ENCODE measurements at regions not wholly inside any gene's neighbourhood (a gene's known extent, or its start where the extent isn't known, plus 50 kb on each side); places are given as distances from the start of the nearest gene placed in this dataset.

GRCh38 chr1:214882616-214883015 is 199.9 kb upstream of the KCNK2 start:
- in situ Hi-C loops (cut with HindIII; ENCODE audit: extremely low pct_ligation_motif_present, low pct_unique_long_range_greater_than_20kb): no loop called here
- Histone ChIP-seq H3K79me2 (ENCODE audit: insufficient read depth, low read length) (no peaks in the 10 kb centered on the region), H3K9me3 (ENCODE audit: low read length) (no peaks in the 10 kb centered on the region), H3K36me3 (replicated peaks in 1 of 2; ENCODE audit: control insufficient read depth in 1 of 2, insufficient read depth in 2 of 2, low read length in 2 of 2) (no peaks in the 10 kb centered on the region), H3K4me3 (replicated peaks in 1 of 3; ENCODE audit: insufficient read depth in 1 of 3, low read depth in 2 of 3, low read length in 3 of 3) (no peak overlapping the region), H3K27ac (ENCODE audit: extremely low read length, insufficient read depth, low read length) (no peak overlapping the region), H3K9ac (ENCODE audit: insufficient read depth, low read depth, low read length) (no peak overlapping the region), H4K20me1 (ENCODE audit: insufficient read depth, low read length) (no peaks in the 10 kb centered on the region), H2AFZ (ENCODE audit: low read length) (no peak overlapping the region), H3K27me3 (ENCODE audit: control insufficient read depth in 1 of 2, insufficient read depth in 2 of 2, low read length in 2 of 2) (no peaks in the 10 kb centered on the region), H3K4me1 (ENCODE audit: insufficient read depth, low read length) (no peaks in the 10 kb centered on the region), H3K4me2 (ENCODE audit: low read depth, low read length) (no peak overlapping the region)
- POLR2A ChIA-PET: no interaction called here
- intact Hi-C loops (cut with micrococcal nuclease; ENCODE audit: unreplicated experiment): no loop called here
- 25% methylated on average over 3 of the region's 3 CpGs for WGBS (ENCODE audit: low lambda C conversion rate)
- no peak for TF ChIP-seq ZNF687 (CRISPR knock-in tag; IDR thresholded peaks at IDR 0.05)
- TF ChIP-seq ZNF549 (CRISPR knock-in tag; IDR thresholded peaks at IDR 0.05): no peak
- TF ChIP-seq KDM4B (CRISPR knock-in tag; IDR thresholded peaks at IDR 0.05): no peak
- no peak for TF ChIP-seq NR2C2 (CRISPR knock-in tag; IDR thresholded peaks at IDR 0.05; ENCODE audit: borderline replicate concordance)
- BruUV-seq (replicated peaks): no TSS peak
- ATAC-seq: no peak
- no peak for FAIRE-seq
- no peak for DNase-seq (ENCODE audit: low spot score)
- CTCF ChIA-PET (ENCODE audit: low intra/inter-chr PET ratio, low total read pairs): no interaction called here

GRCh38 chr1:214895011-214895600 is 187.4 kb upstream of the KCNK2 start:
- H3K4me2 ChIP-seq (ENCODE audit: low read depth, low read length): no peak overlapping the region
- WGBS (ENCODE audit: low lambda C conversion rate): 2% methylated on average over 5 of the region's 5 CpGs
- DNase-seq (ENCODE audit: low spot score): no peak
- FAIRE-seq: no peak
- in situ Hi-C loops (cut with HindIII; ENCODE audit: extremely low pct_ligation_motif_present, low pct_unique_long_range_greater_than_20kb): no loop called here
- H3K4me1 ChIP-seq (ENCODE audit: insufficient read depth, low read length): no peaks in the 10 kb centered on the region
- ChIA-PET CTCF (ENCODE audit: low intra/inter-chr PET ratio, low total read pairs) (no interaction called here), POLR2A (no interaction called here)
- no TSS peak for BruUV-seq (replicated peaks)
- H3K27me3 ChIP-seq (ENCODE audit: control insufficient read depth in 1 of 2, insufficient read depth in 2 of 2, low read length in 2 of 2): no peaks in the 10 kb centered on the region; a peak in 1 of 5 replicates
- no peaks in the 10 kb centered on the region for H4K20me1 ChIP-seq (ENCODE audit: insufficient read depth, low read length)
- no peaks in the 10 kb centered on the region for H3K36me3 ChIP-seq (replicated peaks in 1 of 2; ENCODE audit: control insufficient read depth in 1 of 2, insufficient read depth in 2 of 2, low read length in 2 of 2)
- intact Hi-C loops (cut with micrococcal nuclease; ENCODE audit: unreplicated experiment): no loop called here
- ATAC-seq: no peak
- H3K9me3 ChIP-seq (ENCODE audit: low read length): no peaks in the 10 kb centered on the region
- H2AFZ ChIP-seq (ENCODE audit: low read length): no peak overlapping the region
- no peaks in the 10 kb centered on the region for H3K79me2 ChIP-seq (ENCODE audit: insufficient read depth, low read length)
- H3K4me3 ChIP-seq (replicated peaks in 1 of 3; ENCODE audit: insufficient read depth in 1 of 3, low read depth in 2 of 3, low read length in 3 of 3): no peak overlapping the region
- no peak overlapping the region for H3K9ac ChIP-seq (ENCODE audit: insufficient read depth, low read depth, low read length)
- H3K27ac ChIP-seq (ENCODE audit: extremely low read length, insufficient read depth, low read length): no peak overlapping the region
- TF ChIP-seq HHEX (CRISPR knock-in tag; IDR thresholded peaks at IDR 0.05): no peak
- TF ChIP-seq ZNF230 (CRISPR knock-in tag; IDR thresholded peaks at IDR 0.05): no peak
- TF ChIP-seq ZZZ3 (CRISPR knock-in tag; IDR thresholded peaks at IDR 0.05; ENCODE audit: borderline replicate concordance): no peak
- TF ChIP-seq ZNF10 (CRISPR knock-in tag; IDR thresholded peaks at IDR 0.05; ENCODE audit: borderline replicate concordance, low read depth): no peak
- TF ChIP-seq ZBTB8A (CRISPR knock-in tag; IDR thresholded peaks at IDR 0.05; ENCODE audit: borderline replicate concordance, low read depth): no peak
- no peak for TF ChIP-seq SMARCE1 (IDR thresholded peaks at IDR 0.05; ENCODE audit: borderline replicate concordance)
- no peak for TF ChIP-seq ZBTB46 (CRISPR knock-in tag; IDR thresholded peaks at IDR 0.05; ENCODE audit: borderline replicate concordance)
- no peak for TF ChIP-seq CREB1 (IDR thresholded peaks at IDR 0.05)
- no peak for TF ChIP-seq CREB1 (CRISPR knock-in tag; IDR thresholded peaks at IDR 0.05)
- no peak for TF ChIP-seq ZNF614 (CRISPR knock-in tag; IDR thresholded peaks at IDR 0.05; ENCODE audit: borderline replicate concordance)

All from HepG2 (cell line).